ENCODE measurements at regions not wholly inside any gene's neighbourhood (a gene's known extent, or its start where the extent isn't known, plus 50 kb on each side); places are given as distances from the start of the nearest gene placed in this dataset.

GRCh38 chr6:74607934-74608333 lies 597.9 kb downstream of the COL12A1 start:
- Mint-ChIP-seq H3K27me3 (no peaks in the 10 kb centered on the region), H3K27ac (no peak overlapping the region), H3K4me3 (no peak overlapping the region), H3K4me1 (no peaks in the 10 kb centered on the region), H3K9me3 (ENCODE audit: insufficient read depth) (no peaks in the 10 kb centered on the region)
- CTCF ChIA-PET = no interaction called here
- no peak overlapping the region for H3K9ac ChIP-seq (ENCODE audit: low read length)
- POLR2A ChIA-PET = no interaction called here
- H3K4me1 ChIP-seq (ENCODE audit: control insufficient read depth in 2 of 2, insufficient read depth in 2 of 2, low read length in 2 of 2) = no peaks in the 10 kb centered on the region
- no peak for TF ChIP-seq EZH2 (IDR thresholded peaks at IDR 0.05; ENCODE audit: borderline replicate concordance, insufficient read depth, low read depth, low read length, poor library complexity, severe bottlenecking)
- no peak for TF ChIP-seq CTCF (IDR thresholded peaks at IDR 0.05)
- no peak overlapping the region for H3K4me2 ChIP-seq (replicated peaks; ENCODE audit: low read depth, low read length, poor library complexity, severe bottlenecking)
- H3K9me3 ChIP-seq (ENCODE audit: control extremely low read depth in 1 of 3, control insufficient read depth in 2 of 3, insufficient read depth in 1 of 3, low read length in 2 of 3) = no peaks in the 10 kb centered on the region
- DNase-seq = no peak
- no peaks in the 10 kb centered on the region for H3K27me3 ChIP-seq (replicated peaks in 1 of 4; ENCODE audit: control extremely low read depth in 1 of 4, control insufficient read depth in 3 of 4, insufficient read depth in 4 of 4, low read length in 3 of 4)
- WGBS (ENCODE audit: insufficient coverage) = no CpG with 5 or more reads among the region's 3 CpGs
- no peaks in the 10 kb centered on the region for H3K79me2 ChIP-seq (ENCODE audit: control insufficient read depth, insufficient read depth, low read length)
- no peak for ATAC-seq (ENCODE audit: low read depth)
- H3K4me3 ChIP-seq (ENCODE audit: control extremely low read depth in 1 of 5, extremely low read depth in 1 of 5, insufficient read depth in 1 of 5, low read depth in 2 of 5, low read length in 4 of 5) = no peak overlapping the region
- H2AFZ ChIP-seq (ENCODE audit: insufficient read depth, low read depth, low read length, poor library complexity, severe bottlenecking) = no peak overlapping the region
- no peak overlapping the region for H3K27ac ChIP-seq (ENCODE audit: low read length in 2 of 2)
- no peaks in the 10 kb centered on the region for H3K36me3 ChIP-seq (replicated peaks in 1 of 2; ENCODE audit: control extremely low read depth in 1 of 2, control insufficient read depth in 1 of 2, extremely low read depth in 1 of 2, insufficient read depth in 2 of 2, low read length in 1 of 2)
- no peaks in the 10 kb centered on the region for H4K20me1 ChIP-seq (ENCODE audit: control insufficient read depth, insufficient read depth, low read length, poor library complexity, severe bottlenecking)
- intact Hi-C loops (cut with micrococcal nuclease) = no loop called here

- ATAC-seq (ENCODE audit: low read depth) (no peak), DNase-seq (no peak)
- Mint-ChIP-seq H3K27me3 (no peaks in the 10 kb centered on the region), H3K27ac (no peak overlapping the region), H3K9me3 (ENCODE audit: insufficient read depth) (no peaks in the 10 kb centered on the region), H3K4me1 (no peaks in the 10 kb centered on the region), H3K4me3 (no peak overlapping the region)
- no peaks in the 10 kb centered on the region for H3K9me3 ChIP-seq (ENCODE audit: control extremely low read depth in 1 of 3, control insufficient read depth in 2 of 3, insufficient read depth in 1 of 3, low read length in 2 of 3)
- no peaks in the 10 kb centered on the region for H3K4me1 ChIP-seq (ENCODE audit: control insufficient read depth in 2 of 2, insufficient read depth in 2 of 2, low read length in 2 of 2)
- WGBS (ENCODE audit: insufficient coverage) = 100% methylated on average over 1 of the region's 1 CpG
- no peak overlapping the region for H3K4me2 ChIP-seq (replicated peaks; ENCODE audit: low read depth, low read length, poor library complexity, severe bottlenecking)
- no peak overlapping the region for H3K27ac ChIP-seq (ENCODE audit: low read length in 2 of 2)
- no peaks in the 10 kb centered on the region for H3K36me3 ChIP-seq (replicated peaks in 1 of 2; ENCODE audit: control extremely low read depth in 1 of 2, control insufficient read depth in 1 of 2, extremely low read depth in 1 of 2, insufficient read depth in 2 of 2, low read length in 1 of 2)
- H3K79me2 ChIP-seq (ENCODE audit: control insufficient read depth, insufficient read depth, low read length) = no peaks in the 10 kb centered on the region
- intact Hi-C loops (cut with micrococcal nuclease) = no loop called here
- H3K9ac ChIP-seq (ENCODE audit: low read length) = no peak overlapping the region
- no peak for TF ChIP-seq EZH2 (IDR thresholded peaks at IDR 0.05; ENCODE audit: borderline replicate concordance, insufficient read depth, low read depth, low read length, poor library complexity, severe bottlenecking)
- no peak for TF ChIP-seq CTCF (IDR thresholded peaks at IDR 0.05)
- POLR2A ChIA-PET = no interaction called here
- no peak overlapping the region for H3K4me3 ChIP-seq (ENCODE audit: control extremely low read depth in 1 of 5, extremely low read depth in 1 of 5, insufficient read depth in 1 of 5, low read depth in 2 of 5, low read length in 4 of 5)
- H2AFZ ChIP-seq (ENCODE audit: insufficient read depth, low read depth, low read length, poor library complexity, severe bottlenecking) = no peak overlapping the region
- CTCF ChIA-PET = no interaction called here
- H4K20me1 ChIP-seq (ENCODE audit: control insufficient read depth, insufficient read depth, low read length, poor library complexity, severe bottlenecking) = no peaks in the 10 kb centered on the region
- H3K27me3 ChIP-seq (replicated peaks in 1 of 4; ENCODE audit: control extremely low read depth in 1 of 4, control insufficient read depth in 3 of 4, insufficient read depth in 4 of 4, low read length in 3 of 4) = no peaks in the 10 kb centered on the region
These were observed 598.4 kb downstream of the COL12A1 start for GRCh38 chr6:74607468-74607867.
